Caco-2 (cell line): ENCODE measurements at regions not wholly inside any gene's neighbourhood (a gene's known extent, or its start where the extent isn't known, plus 50 kb on each side); places are given as distances from the start of the nearest gene placed in this dataset.

Source experiments
- BruUV-seq: library from RNA; stranded (reverse); fragments of 400-500 nt; replicated peaks from 2 replicates; lab custom pipeline; 2021; lab: Mats Ljungman, UMichigan
- CTCF ChIA-PET: fragments of 300-600 bp; sonication (Branson Sonifier 250); formaldehyde crosslinking; loops from one replicate; lab custom pipeline; 2022; ENCODE audit warnings: antibody characterized with exemption; lab: Charles Lee
- POLR2A ChIA-PET: fragments of 300-600 bp; sonication (Branson Sonifier 250); formaldehyde crosslinking; loops from one replicate; lab custom pipeline; 2022; ENCODE audit warnings: antibody characterized with exemption; lab: Charles Lee
- DNase-seq, 2 experiments: peaks; one replicate each; pipeline versions ENCODE4 v3.0.0 to v3.0.0-alpha.2; 2020 to 2022
- H3K27me3 ChIP-seq: replicated peaks from 2 replicates; pipeline ENCODE4 v1.6.0; 2011; ENCODE audit warnings: low read length; ENCODE audit not compliant: control insufficient read depth, insufficient read depth
- H3K36me3 ChIP-seq: 2 replicates; pipeline ENCODE4 v1.5.1; 2011; ENCODE audit warnings: low read length; ENCODE audit not compliant: control insufficient read depth, insufficient read depth
- H3K4me1 ChIP-seq: fragments of 250-450 bp; sonication (Bioruptor Pico); 2 replicates; pipeline ENCODE4 v1.5.1; 2020; ENCODE audit warnings: mild to moderate bottlenecking
- H3K4me3 ChIP-seq: 2 replicates; pipeline ENCODE4 v1.5.1; 2011; ENCODE audit warnings: low read depth, mild to moderate bottlenecking, control low read depth, low read length
- H3K9me3 ChIP-seq: fragments of 250-450 bp; sonication (Bioruptor Pico); 2 replicates; pipeline ENCODE4 v1.5.1; 2020; ENCODE audit warnings: mild to moderate bottlenecking, moderate library complexity
- H3K27ac Mint-ChIP-seq: one replicate; pipeline ENCODE4 v1.8.0; 2022; ENCODE audit warnings: mixed read lengths; ENCODE audit not compliant: unreplicated experiment
- H3K27me3 Mint-ChIP-seq: one replicate; pipeline ENCODE4 v1.8.0; 2022; ENCODE audit warnings: mixed read lengths; ENCODE audit not compliant: insufficient read depth, unreplicated experiment
- H3K36me3 Mint-ChIP-seq: one replicate; pipeline ENCODE4 v1.8.0; 2022; ENCODE audit warnings: mild to moderate bottlenecking, mixed read lengths; ENCODE audit not compliant: insufficient read depth, unreplicated experiment
- H3K4me1 Mint-ChIP-seq: one replicate; pipeline ENCODE4 v1.8.0; 2022; ENCODE audit warnings: low read depth, mixed read lengths; ENCODE audit not compliant: unreplicated experiment
- H3K4me3 Mint-ChIP-seq: one replicate; pipeline ENCODE4 v1.8.0; 2022; ENCODE audit warnings: mild to moderate bottlenecking, moderate library complexity, mixed read lengths; ENCODE audit not compliant: unreplicated experiment
- H3K9me3 Mint-ChIP-seq: one replicate; pipeline ENCODE4 v1.8.0; 2022; ENCODE audit warnings: mixed read lengths; ENCODE audit not compliant: unreplicated experiment
- CTCF ChIP-seq, 2 experiments: fragments of 200-600 bp in 1 of 2; IDR thresholded peaks; 1 replicate in 1 of 2; 2 replicates in 1 of 2; pipeline versions ENCODE4 v1.5.1 to v1.8.0; 2011 to 2022; ENCODE audit warnings: antibody characterized with exemption in 1 of 2, control low read depth in 1 of 2, inconsistent platforms in 1 of 2, low read depth in 1 of 2, low read length in 1 of 2, mild to moderate bottlenecking in 1 of 2, moderate library complexity in 1 of 2; ENCODE audit not compliant: insufficient read depth in 1 of 2, severe bottlenecking in 1 of 2, unreplicated experiment in 1 of 2
- intact Hi-C: fragments of 100-400 bp; cut with micrococcal nuclease; formaldehyde crosslinking; loops from one replicate; pipeline ENCODE4 v1.10.0; 2022; ENCODE audit not compliant: unreplicated experiment

- intact Hi-C loops, result no loop called here
- no peak overlapping the region for H3K4me3 Mint-ChIP-seq
- no peak overlapping the region for H3K27ac Mint-ChIP-seq
- Histone ChIP-seq H3K4me3 (no peak overlapping the region), H3K4me1 (no peaks in the 10 kb centered on the region), H3K36me3 (no peaks in the 10 kb centered on the region), H3K27me3 (no peaks in the 10 kb centered on the region), H3K9me3 (no peaks in the 10 kb centered on the region)
- TF ChIP-seq CTCF (IDR thresholded peaks at IDR 0.05; ENCODE audit: insufficient read depth in 1 of 2, low read depth in 1 of 2, low read length in 1 of 2, severe bottlenecking in 1 of 2, unreplicated experiment in 1 of 2), result no peak
- no peaks in the 10 kb centered on the region for H3K4me1 Mint-ChIP-seq
- H3K27me3 Mint-ChIP-seq, result peaks cover 8% of the 10 kb centered on the region
- BruUV-seq, result no TSS peak
- no peaks in the 10 kb centered on the region for H3K36me3 Mint-ChIP-seq
- H3K9me3 Mint-ChIP-seq, result no peaks in the 10 kb centered on the region
- ChIA-PET POLR2A (no interaction called here), CTCF (no interaction called here)
- no peak for DNase-seq
These were observed 417.6 kb downstream of the GLRX3 start for GRCh38 chr10:130553826-130554225.

- no TSS peak for BruUV-seq
- Mint-ChIP-seq H3K4me3 (no peak overlapping the region), H3K27ac (no peak overlapping the region), H3K9me3 (no peaks in the 10 kb centered on the region), H3K27me3 (peaks cover 7% of the 10 kb centered on the region), H3K36me3 (no peaks in the 10 kb centered on the region), H3K4me1 (no peaks in the 10 kb centered on the region)
- no peak for TF ChIP-seq CTCF (IDR thresholded peaks at IDR 0.05; ENCODE audit: insufficient read depth in 1 of 2, low read depth in 1 of 2, low read length in 1 of 2, severe bottlenecking in 1 of 2, unreplicated experiment in 1 of 2)
- H3K9me3 ChIP-seq, result no peaks in the 10 kb centered on the region
- H3K4me3 ChIP-seq, result no peak overlapping the region
- no peaks in the 10 kb centered on the region for H3K4me1 ChIP-seq
- H3K36me3 ChIP-seq, result no peaks in the 10 kb centered on the region
- POLR2A ChIA-PET, result no interaction called here
- DNase-seq, result no peak
- CTCF ChIA-PET, result no interaction called here
- no peaks in the 10 kb centered on the region for H3K27me3 ChIP-seq
- intact Hi-C loops, result no loop called here
These were observed 418.7 kb downstream of the GLRX3 start for GRCh38 chr10:130554701-130555410.

GRCh38 chr10:130555411-130555750 lies 419.2 kb downstream of the GLRX3 start:
- peaks cover 6% of the 10 kb centered on the region for H3K27me3 Mint-ChIP-seq

More at GRCh38 chr10:130555411-130555750, 419.2 kb downstream of the GLRX3 start:
- CTCF ChIA-PET, result no interaction called here
- Mint-ChIP-seq H3K4me1 (no peaks in the 10 kb centered on the region), H3K36me3 (no peaks in the 10 kb centered on the region), H3K4me3 (no peak overlapping the region), H3K9me3 (no peaks in the 10 kb centered on the region), H3K27ac (no peak overlapping the region)
- no peak for TF ChIP-seq CTCF (IDR thresholded peaks at IDR 0.05; ENCODE audit: insufficient read depth in 1 of 2, low read depth in 1 of 2, low read length in 1 of 2, severe bottlenecking in 1 of 2, unreplicated experiment in 1 of 2)
- no peak overlapping the region for H3K4me3 ChIP-seq
- POLR2A ChIA-PET, result no interaction called here
- no peaks in the 10 kb centered on the region for H3K4me1 ChIP-seq
- H3K36me3 ChIP-seq, result no peaks in the 10 kb centered on the region
- H3K9me3 ChIP-seq, result no peaks in the 10 kb centered on the region
- BruUV-seq, result no TSS peak
- H3K27me3 ChIP-seq, result no peaks in the 10 kb centered on the region
- DNase-seq, result no peak
- intact Hi-C loops, result no loop called here
